Stimulated activated effector memory CD8-positive, alpha-beta T cell treated with anti-CD3 and anti-CD28 coated beads, Interleukin-12 subunit alpha, Interleukin-12 subunit beta, amount 100 ng/mL, for 72 hours (primary cell): ENCODE measurements at regions not wholly inside any gene's neighbourhood (a gene's known extent, or its start where the extent isn't known, plus 50 kb on each side); places are given as distances from the start of the nearest gene placed in this dataset.

Source experiments
- ATAC-seq: fragments of 150-1000 bp; cut with Tn5 transposase; 2 replicates; pipeline ENCODE4 v1.10.0; 2021
- DNase-seq, 2 donors: peaks; one replicate each; pipeline ENCODE4 v3.0.0; 2021 to 2022; ENCODE audit warnings: low spot score in 2 of 2
- H3K27ac Mint-ChIP-seq: one replicate; pipeline ENCODE4 v1.8.0; 2022; ENCODE audit warnings: mild to moderate bottlenecking, mixed read lengths
- H3K36me3 Mint-ChIP-seq: one replicate; pipeline ENCODE4 v1.8.0; 2022; ENCODE audit warnings: mild to moderate bottlenecking, mixed read lengths
- H3K4me1 Mint-ChIP-seq: one replicate; pipeline ENCODE4 v1.8.0; 2022; ENCODE audit warnings: mixed read lengths
- H3K4me3 Mint-ChIP-seq: one replicate; pipeline ENCODE4 v1.8.0; 2022; ENCODE audit warnings: mild to moderate bottlenecking, mixed read lengths
- H3K9me3 Mint-ChIP-seq: one replicate; pipeline ENCODE4 v1.8.0; 2022; ENCODE audit warnings: mixed read lengths

- H3K36me3 Mint-ChIP-seq: no peaks in the 10 kb centered on the region
- ATAC-seq: no peak
- H3K4me1 Mint-ChIP-seq: no peaks in the 10 kb centered on the region
- no peak overlapping the region for H3K4me3 Mint-ChIP-seq
- no peak for DNase-seq
- no peak overlapping the region for H3K27ac Mint-ChIP-seq
- H3K9me3 Mint-ChIP-seq: peaks cover 3% of the 10 kb centered on the region
These were observed 287.4 kb downstream of the SMARCA1 start for GRCh38 chrX:129235903-129236302.

DNA sequence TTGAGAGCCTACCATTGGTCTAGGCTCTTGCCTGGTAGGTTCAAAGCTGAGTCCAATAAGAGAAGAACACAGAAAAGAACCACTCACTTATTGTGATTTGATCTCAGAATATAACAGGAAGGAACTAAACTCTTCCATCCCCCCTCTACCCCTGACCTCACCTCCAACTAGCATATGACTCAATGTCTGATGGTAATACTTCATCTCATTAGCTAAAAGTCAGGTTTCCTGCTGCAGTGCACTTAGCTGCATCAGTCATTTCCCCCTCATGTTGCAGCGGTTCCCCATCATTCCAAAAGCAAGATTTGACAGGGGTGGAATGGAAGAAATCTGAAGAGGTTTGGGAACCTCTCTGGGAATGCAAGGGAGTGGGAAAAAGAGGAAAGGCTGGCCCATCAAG, 289.5 kb downstream of the SMARCA1 start:
- no peak overlapping the region for H3K4me3 Mint-ChIP-seq
- H3K36me3 Mint-ChIP-seq: no peaks in the 10 kb centered on the region
- DNase-seq: no peak
- no peak overlapping the region for H3K27ac Mint-ChIP-seq
- ATAC-seq: no peak
- H3K4me1 Mint-ChIP-seq: no peaks in the 10 kb centered on the region
- peaks cover 3% of the 10 kb centered on the region for H3K9me3 Mint-ChIP-seq

DNA sequence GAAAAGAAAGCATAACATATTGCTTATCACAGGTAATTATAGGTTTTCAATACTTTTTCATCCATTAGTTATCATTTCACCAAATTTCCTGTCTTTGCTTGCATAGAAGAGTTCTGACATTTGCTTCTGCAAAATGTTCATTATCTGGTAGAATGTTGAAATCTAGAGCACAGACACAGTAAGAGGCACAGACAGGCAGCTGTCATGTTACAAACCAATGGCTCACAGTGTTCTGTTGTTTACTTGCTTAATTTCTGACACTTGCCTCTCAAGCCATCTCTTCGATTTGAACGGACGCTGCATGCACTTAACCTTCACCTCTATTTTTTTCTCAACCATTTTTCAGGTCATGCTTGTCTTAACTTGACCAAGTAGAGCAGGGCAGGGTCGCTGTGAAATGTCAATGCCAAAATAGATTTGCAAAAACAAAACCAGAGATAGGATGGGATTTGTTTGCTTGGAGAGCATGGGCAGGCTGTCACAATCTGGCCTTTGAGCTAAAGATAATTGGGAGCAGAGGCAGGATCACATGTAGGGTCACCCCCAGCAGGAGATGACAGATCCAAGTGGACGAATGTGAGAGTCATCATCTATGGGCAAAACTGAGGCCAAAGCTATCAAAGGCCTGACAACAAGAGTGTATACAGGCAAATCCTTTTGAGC, 292.3 kb downstream of the SMARCA1 start:
- Mint-ChIP-seq H3K4me1 (no peaks in the 10 kb centered on the region), H3K4me3 (no peak overlapping the region), H3K36me3 (no peaks in the 10 kb centered on the region), H3K9me3 (no peaks in the 10 kb centered on the region), H3K27ac (no peak overlapping the region)
- DNase-seq (no peak), ATAC-seq (no peak)

DNA sequence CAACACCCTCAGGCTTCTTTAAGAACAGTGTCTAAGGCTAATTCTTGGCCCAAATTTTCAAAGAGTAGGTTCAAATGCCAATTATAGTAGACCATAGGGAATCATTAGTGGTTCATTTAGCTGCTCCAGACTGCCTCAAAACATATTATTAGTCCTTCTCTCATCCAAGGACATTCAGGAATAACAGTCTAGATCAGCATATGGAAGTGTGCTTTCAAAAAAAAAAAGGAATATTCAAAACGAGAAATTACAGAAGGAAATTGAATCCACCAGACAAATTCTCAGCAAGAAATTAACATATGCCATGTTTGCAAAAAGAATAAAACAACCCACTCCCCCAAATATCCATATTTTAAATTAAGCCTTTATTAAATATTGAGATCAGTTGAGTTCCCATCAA, 293.1 kb downstream of the SMARCA1 start:
- Mint-ChIP-seq H3K27ac (no peak overlapping the region), H3K4me1 (no peaks in the 10 kb centered on the region), H3K9me3 (no peaks in the 10 kb centered on the region), H3K4me3 (no peak overlapping the region), H3K36me3 (no peaks in the 10 kb centered on the region)
- ATAC-seq (no peak), DNase-seq (no peak)

DNA sequence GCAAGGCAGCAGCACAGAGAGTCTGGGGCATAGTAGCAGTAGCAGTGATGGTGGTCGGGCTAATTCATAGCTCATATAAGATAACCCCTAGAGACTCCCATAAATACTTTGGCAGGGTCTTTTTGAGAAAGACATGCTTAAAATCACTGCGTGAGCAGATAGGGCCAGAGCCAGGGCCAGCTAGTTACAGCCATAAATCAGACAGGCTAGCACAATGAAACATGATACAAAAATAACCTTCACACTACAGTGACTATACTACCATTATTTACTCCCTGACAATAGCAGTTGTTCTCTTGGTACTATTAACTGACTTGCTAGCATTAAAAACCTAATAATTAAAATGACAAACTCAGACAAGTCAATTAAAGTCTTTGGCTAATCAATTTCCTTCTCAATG, 295.9 kb downstream of the SMARCA1 start:
- DNase-seq: no peak
- no peak overlapping the region for H3K4me3 Mint-ChIP-seq
- no peaks in the 10 kb centered on the region for H3K4me1 Mint-ChIP-seq
- no peak overlapping the region for H3K27ac Mint-ChIP-seq
- ATAC-seq: no peak
- H3K9me3 Mint-ChIP-seq: no peaks in the 10 kb centered on the region
- no peaks in the 10 kb centered on the region for H3K36me3 Mint-ChIP-seq

- Mint-ChIP-seq H3K4me1 (no peaks in the 10 kb centered on the region), H3K36me3 (no peaks in the 10 kb centered on the region), H3K9me3 (no peaks in the 10 kb centered on the region), H3K27ac (no peak overlapping the region), H3K4me3 (no peak overlapping the region)
- ATAC-seq (no peak), DNase-seq (no peak)
These were observed 329.9 kb downstream of the SMARCA1 start for GRCh38 chrX:129193357-129193756.

DNA sequence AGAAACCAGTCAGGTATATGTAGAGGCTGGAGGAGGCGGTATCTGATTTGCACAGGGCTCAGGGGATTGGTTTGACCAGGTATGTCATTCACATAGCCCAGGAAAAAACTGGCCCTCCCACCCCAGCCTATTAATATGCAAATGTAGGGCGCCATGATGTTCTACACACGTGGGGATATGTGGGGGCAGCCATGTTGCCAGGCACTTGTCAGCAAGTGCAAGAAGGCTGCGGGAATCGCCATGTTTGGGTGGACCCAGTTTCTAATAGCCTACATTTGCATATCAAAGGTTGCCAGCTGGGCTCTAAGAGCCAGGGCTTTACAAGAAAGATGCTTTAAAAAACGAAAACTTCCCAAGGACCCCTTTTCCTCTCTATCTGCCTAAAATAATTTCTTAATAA, 335.1 kb downstream of the SMARCA1 start:
- no peak overlapping the region for H3K27ac Mint-ChIP-seq
- DNase-seq (no peak), ATAC-seq (no peak)
- H3K9me3 Mint-ChIP-seq: peaks cover 3% of the 10 kb centered on the region
- H3K36me3 Mint-ChIP-seq: no peaks in the 10 kb centered on the region
- H3K4me3 Mint-ChIP-seq: no peak overlapping the region
- no peaks in the 10 kb centered on the region for H3K4me1 Mint-ChIP-seq

DNA sequence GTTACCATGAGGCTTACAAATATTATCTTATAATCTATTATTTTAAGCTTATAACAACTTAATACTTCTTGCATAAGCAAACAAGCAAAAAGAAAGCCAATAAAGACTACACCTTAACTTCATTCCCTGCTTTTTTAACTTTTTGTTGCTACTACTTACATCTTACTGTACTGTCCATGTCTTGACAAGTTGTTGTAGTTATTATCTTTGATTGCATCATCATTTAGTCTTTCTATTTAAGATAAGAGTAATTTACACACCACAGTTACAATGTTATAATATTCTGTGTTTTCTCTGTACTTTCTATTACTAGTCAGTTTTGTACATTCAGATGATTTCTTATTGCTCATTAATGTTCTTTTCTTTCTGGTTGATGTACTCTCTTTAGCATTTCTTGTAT, 346.6 kb downstream of the SMARCA1 start:
- H3K27ac Mint-ChIP-seq: no peak overlapping the region
- no peaks in the 10 kb centered on the region for H3K4me1 Mint-ChIP-seq
- ATAC-seq (no peak), DNase-seq (no peak)
- H3K4me3 Mint-ChIP-seq: no peak overlapping the region
- peaks cover 4% of the 10 kb centered on the region for H3K9me3 Mint-ChIP-seq
- H3K36me3 Mint-ChIP-seq: no peaks in the 10 kb centered on the region

DNA sequence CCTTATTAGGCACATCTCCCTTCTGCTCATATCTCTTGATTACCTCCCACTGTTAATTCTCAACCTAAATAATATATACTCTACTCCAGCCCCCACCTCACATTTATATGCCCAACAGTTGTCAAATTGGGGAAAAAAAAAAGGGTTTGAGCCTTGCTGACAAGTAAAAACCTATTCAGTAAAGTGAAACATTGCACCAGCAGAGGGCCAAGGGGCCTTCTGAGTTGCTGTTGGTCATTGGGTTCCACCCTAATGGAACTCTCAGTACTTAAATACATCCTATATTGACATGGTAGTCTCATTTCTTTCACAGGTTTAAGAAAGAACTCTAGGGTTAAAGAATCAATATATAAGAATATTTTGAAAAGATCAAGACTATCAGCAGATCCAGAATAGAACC, 362.2 kb downstream of the SMARCA1 start:
- H3K27ac Mint-ChIP-seq: no peak overlapping the region
- no peaks in the 10 kb centered on the region for H3K9me3 Mint-ChIP-seq
- DNase-seq (no peak), ATAC-seq (no peak)
- H3K36me3 Mint-ChIP-seq: no peaks in the 10 kb centered on the region
- H3K4me1 Mint-ChIP-seq: no peaks in the 10 kb centered on the region
- H3K4me3 Mint-ChIP-seq: no peak overlapping the region

- no peak overlapping the region for H3K27ac Mint-ChIP-seq
- H3K9me3 Mint-ChIP-seq: peaks cover 3% of the 10 kb centered on the region
- no peaks in the 10 kb centered on the region for H3K36me3 Mint-ChIP-seq
- ATAC-seq (no peak), DNase-seq (no peak)
- no peaks in the 10 kb centered on the region for H3K4me1 Mint-ChIP-seq
- no peak overlapping the region for H3K4me3 Mint-ChIP-seq
These were observed 364.8 kb downstream of the SMARCA1 start for GRCh38 chrX:129158505-129158904.

- Mint-ChIP-seq H3K27ac (no peak overlapping the region), H3K4me1 (no peaks in the 10 kb centered on the region), H3K36me3 (no peaks in the 10 kb centered on the region), H3K4me3 (no peak overlapping the region), H3K9me3 (no peaks in the 10 kb centered on the region)
- no peak for DNase-seq
- ATAC-seq: no peak
These were observed 377.4 kb downstream of the SMARCA1 start for GRCh38 chrX:129145840-129146272.

- Mint-ChIP-seq H3K36me3 (no peaks in the 10 kb centered on the region), H3K4me1 (no peaks in the 10 kb centered on the region), H3K9me3 (no peaks in the 10 kb centered on the region), H3K4me3 (no peak overlapping the region), H3K27ac (no peak overlapping the region)
- DNase-seq (no peak), ATAC-seq (no peak)
These were observed 377.9 kb downstream of the SMARCA1 start for GRCh38 chrX:129145385-129145784.

DNA sequence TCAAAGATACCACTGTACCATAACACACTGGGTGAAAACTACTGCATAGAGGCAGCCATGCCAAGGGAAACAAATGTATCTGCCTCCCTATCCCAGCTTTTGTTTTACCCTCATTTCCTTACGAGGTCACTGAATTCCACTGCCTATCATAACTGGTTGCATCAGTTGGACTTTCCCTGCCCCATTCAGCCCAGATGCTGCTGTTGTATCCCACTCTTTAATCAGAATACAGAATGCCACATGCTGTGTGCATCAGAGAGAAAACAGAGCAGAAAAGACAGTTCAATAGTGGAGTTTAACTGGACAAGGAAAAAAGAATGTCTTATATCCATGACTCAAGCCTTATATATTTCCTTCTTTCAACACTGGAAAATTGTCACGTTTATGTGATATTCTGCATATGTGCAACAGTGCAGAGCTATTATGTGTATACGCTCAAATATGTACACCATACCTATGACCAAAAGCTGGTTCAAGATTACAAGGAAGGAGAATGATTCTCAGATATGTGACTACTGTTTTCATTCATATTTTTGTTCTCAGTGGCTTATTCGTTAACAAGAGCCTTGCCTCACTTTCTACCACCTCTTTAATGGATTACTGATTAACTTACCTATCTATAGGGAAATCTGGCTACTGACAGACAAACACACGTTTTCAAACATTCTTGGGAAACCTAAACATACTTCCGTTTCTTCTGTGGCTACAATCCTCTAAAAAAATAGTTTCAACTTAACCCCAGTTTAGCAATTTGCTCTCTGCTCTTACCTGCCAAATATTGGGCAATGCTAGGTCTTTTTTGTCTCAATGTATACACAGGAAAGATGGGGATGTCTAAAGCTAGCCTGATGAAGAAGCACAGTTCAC, 378.9 kb downstream of the SMARCA1 start:
- no peak for ATAC-seq
- no peaks in the 10 kb centered on the region for H3K4me1 Mint-ChIP-seq

GRCh38 chrX:129139837-129140598, 383.3 kb downstream of the SMARCA1 start:
- Mint-ChIP-seq H3K36me3 (no peaks in the 10 kb centered on the region), H3K4me1 (no peaks in the 10 kb centered on the region), H3K27ac (no peak overlapping the region), H3K4me3 (no peak overlapping the region), H3K9me3 (no peaks in the 10 kb centered on the region)
- DNase-seq (no peak), ATAC-seq (no peak)

More for the DNA sequence above, 378.9 kb downstream of the SMARCA1 start:
- Mint-ChIP-seq H3K27ac (no peak overlapping the region), H3K4me3 (no peak overlapping the region), H3K9me3 (no peaks in the 10 kb centered on the region), H3K36me3 (no peaks in the 10 kb centered on the region)
- DNase-seq: no peak

DNA sequence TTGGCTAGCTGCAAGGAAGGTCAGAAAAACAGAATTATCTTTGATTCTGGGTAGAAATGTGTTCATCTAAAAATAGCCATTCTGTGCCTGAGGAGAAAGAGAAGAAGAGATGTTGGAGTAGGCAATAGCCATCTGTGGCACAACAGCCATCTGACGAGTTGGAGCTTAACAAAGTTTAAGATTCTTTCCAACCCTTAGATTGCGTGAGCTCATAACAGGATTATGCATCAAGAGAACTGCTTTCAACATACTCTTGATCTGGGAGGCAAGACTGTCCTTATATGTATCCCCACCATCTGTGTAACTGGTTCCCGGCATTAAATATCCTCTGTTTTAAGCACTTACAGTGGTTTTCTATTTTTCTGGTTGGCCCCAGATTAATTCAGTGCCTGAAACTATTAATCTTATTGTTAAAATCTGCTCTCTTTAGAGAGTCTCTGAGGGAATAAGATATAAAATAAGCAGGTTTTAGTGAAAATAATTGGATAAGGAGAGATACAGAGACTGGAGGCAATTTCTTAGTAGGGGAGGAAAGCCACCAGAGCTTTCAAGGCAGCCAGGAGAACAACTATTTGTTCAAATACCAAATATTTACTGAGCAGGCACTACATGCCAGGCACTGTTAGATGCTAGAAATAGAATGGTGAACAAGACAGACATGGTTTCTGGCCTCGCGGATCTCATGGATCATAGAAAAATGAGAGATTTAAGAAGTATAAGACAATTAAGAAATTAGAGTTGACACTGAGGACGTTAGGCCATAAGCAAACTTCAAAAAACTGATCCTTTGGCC, 398.0 kb downstream of the SMARCA1 start:
- no peak for DNase-seq
- Mint-ChIP-seq H3K27ac (no peak overlapping the region), H3K36me3 (no peaks in the 10 kb centered on the region)

More for the DNA sequence above, 398.0 kb downstream of the SMARCA1 start:
- no peaks in the 10 kb centered on the region for H3K9me3 Mint-ChIP-seq
- no peak overlapping the region for H3K4me3 Mint-ChIP-seq
- ATAC-seq: no peak
- H3K4me1 Mint-ChIP-seq: no peaks in the 10 kb centered on the region
